HG02938 (cell line): ENCODE measurements at regions not wholly inside any gene's neighbourhood (a gene's known extent, or its start where the extent isn't known, plus 50 kb on each side); places are given as distances from the start of the nearest gene placed in this dataset.
"Not testable (repeated sequence)": the region's sequence is repeated elsewhere in the genome, so short reads cannot be mapped to it uniquely, and the experiment has no call there.

Source experiments
- ATAC-seq: cut with Tn5 transposase; IDR thresholded peaks from one replicate; pipeline ENCODE4 v1.9.1; 2021; ENCODE audit warnings: mild to moderate bottlenecking, moderate library complexity; ENCODE audit not compliant: unreplicated experiment

DNA sequence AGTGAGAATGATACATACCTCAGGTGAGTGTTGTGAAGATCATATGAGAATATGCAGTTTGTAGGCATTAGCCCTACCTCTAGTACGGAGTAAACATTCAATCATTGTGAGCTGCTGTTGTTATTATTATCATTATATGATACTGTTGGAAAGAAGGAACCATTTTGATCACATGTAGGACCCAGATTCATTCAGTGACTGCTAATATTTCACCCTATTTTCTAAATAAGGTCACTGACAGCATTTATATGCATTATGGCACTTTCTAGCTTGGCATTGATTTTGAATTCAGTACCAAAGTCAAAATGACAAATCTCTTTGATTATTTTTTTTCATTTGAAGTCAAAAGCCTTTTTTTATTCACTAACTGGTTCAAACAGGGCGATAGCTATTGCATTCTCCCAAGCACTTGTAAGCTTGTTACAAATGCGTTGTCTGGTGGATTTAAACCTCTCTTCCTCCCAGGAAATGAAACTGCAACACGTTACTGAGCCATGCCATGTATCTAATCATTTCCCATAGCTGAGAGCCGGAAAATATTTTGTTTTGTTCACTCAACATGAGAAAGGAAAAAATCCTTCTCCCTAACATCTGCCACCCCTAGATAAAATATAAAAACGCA, 320.8 kb upstream of the SGCD start:
- no peak for ATAC-seq

DNA sequence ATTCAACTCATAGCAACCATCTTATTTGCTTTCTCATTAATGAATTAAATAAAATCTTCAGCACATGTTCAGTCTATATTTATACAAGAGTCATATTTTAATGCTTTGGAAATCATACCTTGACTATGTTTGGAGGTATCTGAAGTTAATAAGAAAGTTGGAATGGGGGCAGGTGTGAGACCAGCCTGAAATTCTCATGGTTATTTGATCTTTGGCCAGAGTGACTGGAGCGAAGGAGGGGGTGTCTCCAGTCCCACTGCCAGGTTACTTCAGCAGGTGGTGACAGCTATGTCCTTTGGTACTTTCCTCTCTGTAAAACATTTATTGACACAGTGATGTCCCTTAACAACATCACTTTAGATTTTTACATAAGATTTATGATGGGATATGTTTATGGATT, 318.1 kb upstream of the SGCD start:
- no peak for ATAC-seq

DNA sequence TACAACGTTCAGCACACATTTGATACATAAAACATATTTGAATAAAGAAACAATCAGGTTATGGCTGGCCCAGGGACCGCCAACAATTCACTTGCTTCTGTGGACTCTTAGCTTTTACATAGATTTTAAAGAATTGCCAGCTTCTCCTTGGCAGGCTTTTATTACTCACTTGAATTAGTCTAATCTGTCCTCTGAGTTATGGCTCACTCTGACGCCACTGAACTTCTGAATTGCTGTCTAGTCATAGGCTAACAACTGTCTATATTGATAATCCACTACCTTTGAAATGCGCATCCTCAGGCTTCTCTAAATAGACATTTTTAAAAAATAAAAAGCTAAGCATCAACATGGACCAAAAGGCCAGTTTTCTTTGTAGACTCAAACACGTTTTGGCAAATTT, 317.4 kb upstream of the SGCD start:
- ATAC-seq = no peak

DNA sequence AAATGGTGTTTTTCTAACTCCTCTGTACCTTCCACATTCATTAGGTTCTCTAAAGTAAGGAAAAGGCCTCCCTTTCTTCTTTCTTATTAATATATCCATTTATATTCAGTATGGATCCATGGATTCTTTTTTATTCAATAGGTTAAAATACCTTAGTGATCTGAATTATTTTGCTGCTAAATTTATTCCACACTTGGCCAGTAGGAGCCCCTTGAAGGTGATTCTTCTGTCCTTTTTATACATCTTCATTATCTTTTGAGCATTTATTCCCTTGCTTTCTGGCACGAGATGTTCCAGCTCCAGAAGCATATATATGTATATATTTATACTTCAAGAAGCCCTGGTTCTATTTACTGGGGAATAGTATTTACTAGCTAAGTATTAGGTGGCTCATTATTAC, 311.8 kb upstream of the SGCD start:
- ATAC-seq = no peak

DNA sequence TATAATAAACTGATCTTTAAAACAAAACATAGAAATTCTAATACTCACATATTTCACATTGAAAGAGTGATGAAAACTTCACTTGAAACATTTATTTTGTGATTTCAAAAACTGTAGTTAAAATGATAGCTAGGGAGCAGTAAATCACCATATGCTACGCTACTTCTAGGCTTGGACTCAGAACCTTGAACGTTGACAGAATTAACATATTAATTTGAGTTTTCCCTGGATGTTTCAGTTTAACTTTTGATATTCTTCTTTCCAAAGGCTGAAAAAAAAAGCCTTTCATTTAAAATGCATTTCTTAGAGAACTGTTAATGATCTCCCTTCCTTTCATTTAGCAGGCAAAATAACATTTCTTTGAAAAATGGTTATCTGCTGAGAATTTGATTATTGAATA, 307.8 kb upstream of the SGCD start:
- no peak for ATAC-seq

DNA sequence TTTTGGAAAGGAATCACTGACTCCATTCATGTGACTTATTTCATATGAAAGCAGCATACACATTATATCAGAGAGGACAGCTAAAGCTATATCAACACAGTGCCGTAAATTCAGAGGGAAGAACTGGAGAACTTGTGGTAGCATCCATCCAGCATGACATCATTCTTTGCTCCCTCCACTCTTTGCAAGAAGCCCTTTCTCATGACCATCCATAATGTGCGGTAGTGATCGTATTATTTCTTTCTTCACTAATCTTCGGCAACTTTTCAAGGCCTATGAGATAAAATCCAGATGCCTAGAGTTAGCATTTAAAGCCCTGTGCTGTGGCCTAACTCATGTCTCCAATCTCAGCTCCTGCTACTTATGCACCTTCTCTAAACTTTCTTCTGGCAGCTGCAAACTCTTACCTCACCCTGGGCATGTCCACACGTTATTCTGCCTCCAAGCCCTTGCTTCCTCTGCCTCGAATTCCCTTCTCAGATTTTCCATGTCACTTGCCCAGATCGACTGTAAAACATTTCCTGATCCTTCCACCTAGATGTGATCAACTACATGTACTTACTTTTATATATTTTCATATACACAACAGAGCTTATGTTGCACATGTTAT, 307.3 kb upstream of the SGCD start:
- no peak for ATAC-seq

DNA sequence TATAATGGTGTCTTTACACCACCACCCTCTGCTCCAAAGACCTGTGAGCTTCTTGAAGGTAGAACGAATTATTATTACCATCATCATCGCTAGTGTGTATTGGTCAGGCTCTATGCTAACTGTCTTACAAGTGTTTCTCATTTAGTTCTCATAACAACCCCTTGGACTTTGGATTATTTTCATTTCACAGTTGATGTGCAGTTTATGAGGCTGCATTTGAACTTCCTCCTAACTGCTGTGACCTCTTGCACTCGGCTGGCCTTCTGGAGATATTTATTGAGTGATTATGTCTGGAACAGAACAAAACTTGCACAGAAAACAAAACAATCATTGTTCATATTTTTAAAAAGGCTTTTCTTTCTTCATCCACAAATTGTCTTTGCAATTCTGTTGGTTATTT, 306.3 kb upstream of the SGCD start:
- ATAC-seq = no peak

DNA sequence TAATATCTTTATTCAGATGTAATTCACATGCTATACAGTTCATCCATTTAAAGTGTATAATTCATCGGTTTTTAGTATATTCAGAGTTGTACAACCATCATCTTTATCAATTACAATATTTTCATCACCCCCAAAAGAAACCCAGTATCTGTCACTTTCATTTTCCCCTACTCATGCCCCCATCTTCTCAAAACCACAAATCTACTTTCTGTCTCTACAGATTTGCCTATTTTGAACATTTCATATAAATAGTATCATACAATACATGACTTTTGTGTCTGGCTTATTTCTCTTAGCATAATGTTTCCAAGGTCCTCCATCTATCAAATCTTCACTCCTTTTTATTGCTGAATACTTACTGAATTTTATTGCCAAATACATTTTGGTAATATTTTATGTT, 305.1 kb upstream of the SGCD start:
- no peak for ATAC-seq

DNA sequence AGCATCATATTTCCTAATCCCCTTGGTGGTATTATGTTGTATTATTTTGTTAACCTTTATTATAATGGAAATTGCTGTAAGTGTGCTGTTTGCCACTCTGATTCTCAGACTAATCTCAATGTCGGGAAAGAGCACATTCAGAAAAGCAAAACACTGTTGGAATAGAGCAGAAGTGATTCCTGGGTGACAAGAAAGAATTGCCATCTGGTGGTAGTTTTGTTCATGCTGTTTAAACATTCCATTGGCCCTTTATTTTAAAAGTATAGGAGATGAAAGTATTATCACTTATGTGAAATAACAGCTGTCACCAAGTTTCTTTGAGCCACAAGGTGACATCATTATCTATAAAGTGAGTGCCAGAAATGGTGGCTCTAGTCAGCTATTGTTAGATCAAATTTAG, 301.3 kb upstream of the SGCD start:
- ATAC-seq = no peak

DNA sequence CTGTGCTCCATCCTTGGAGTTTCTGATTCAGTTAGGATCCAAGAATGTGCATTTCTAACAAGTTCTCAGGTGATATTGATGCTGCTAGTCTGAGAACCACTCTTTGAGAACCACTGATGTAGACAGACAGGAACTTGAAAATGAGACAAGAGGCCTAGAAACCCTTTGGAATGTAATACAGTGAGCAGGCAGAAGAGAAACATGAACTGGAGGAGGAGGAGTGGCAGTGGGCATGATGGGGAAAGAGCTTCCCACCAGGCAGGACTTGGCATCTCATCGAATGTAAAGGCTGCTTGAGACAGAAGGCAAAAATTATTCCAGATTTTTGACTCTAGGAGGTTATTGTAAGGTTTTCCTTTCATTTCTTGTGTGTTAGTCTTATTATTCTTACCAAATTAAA, 295.8 kb upstream of the SGCD start:
- ATAC-seq = no peak

DNA sequence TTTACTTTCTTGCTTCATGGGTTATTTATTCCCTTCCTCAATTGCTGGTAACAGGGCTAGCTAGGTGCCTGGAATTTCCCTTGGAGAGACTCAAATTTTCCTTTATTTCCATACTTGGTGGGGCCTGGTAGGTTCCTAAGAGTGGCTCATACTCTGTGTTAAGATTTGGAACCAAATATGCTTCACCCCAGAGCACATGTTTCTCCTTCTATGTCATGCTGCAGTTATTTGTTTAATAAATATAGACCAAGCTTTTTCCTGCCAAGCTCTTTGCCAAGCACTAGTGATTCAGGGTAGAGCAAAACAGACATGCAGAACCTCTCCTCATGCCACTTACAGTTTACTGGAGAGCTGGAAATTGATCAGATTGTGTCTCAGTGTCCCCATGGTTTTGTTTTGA, 290.3 kb upstream of the SGCD start:
- no peak for ATAC-seq

DNA sequence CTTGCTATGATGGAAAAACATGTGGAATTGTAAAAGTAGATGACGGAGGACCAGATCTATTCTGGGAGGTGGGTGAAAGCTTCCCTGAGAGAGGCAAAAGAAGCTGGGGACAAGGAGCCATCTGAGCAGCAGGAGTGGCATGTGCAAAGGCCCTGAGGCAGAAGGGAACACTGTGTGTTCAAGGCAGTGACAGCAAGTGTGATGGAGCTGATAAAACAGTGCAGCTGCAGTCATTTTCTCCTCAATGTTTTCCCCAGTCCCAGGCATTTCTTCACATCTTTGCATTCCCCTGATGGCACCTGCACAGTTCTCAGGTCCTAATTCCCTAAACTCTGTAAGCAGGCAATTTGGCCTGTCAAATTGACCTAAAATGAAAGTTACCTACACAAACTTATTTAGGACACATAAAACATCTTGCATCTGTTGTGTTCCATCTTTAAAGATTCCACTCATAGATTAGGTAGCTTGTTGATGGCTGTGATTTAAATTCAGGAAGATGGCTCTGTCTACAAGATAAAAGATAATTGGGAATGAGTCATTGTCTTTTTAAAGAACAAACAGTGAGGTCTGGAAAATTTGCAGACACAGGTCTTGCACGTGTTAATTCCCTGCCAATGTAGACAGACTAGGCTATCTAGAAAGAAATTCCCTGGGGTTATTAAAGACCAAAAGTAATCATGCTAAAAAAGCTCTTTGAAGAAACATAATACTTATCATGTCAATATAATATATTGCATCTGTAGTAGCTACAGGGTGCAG, 289.6 kb upstream of the SGCD start:
- no peak for ATAC-seq

DNA sequence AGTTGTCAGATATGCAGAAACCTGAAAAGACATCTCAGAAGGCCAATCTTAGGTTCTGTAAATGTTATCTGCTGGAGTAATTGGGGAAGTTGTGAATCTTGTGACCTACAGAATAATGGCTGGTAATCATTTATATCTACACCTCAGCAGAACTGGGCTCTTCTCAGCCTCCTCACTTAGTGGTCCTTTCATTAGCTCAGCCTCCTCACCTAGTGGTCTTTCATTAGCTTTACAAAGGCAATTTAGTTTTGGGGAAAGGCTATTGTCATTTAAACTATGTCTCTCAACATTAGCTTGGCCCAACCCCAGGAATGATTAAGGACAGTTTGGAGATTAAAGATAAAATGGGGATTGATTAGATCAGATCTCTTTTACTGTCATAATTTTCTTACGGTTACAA, 284.2 kb upstream of the SGCD start:
- ATAC-seq = no peak

DNA sequence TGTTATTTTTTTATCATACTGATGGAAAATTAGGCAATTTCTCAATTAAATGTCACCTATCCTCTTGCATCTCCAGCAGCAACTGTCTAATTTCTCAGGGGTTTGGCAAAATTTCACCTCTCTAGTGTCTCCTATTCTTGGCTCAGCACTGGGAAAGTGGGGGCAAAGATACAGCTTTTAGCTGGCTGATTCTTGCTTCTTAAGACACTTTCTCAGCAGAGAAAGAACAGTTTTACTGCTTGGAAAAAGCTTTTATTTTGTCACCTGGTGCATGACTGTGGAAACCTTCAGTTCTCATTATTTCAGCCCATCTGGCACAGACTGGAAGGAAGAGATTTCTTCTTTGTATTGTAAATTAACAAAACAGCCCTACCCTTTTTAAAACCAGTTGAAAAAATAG, 283.6 kb upstream of the SGCD start:
- no peak for ATAC-seq

DNA sequence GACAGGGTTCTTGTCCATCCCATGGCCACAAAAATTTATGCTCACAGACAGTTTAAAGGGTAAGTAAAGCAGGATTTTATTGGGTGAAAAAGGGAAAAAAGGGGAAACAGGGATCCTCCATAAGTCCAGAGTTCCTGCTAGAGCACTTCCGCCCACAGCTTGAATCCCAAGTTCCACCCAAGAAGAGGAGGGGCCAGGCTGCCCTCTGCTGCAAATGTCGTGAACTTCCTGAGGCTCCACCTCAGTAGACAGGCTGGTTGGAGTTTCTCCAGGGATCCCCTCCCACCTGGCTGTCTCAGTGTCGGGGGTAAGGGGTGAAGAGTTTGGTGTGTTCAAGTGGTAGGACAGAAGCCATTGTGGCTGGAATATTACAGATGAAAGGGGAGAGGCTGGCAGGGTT, 275.0 kb upstream of the SGCD start:
- ATAC-seq = no peak

DNA sequence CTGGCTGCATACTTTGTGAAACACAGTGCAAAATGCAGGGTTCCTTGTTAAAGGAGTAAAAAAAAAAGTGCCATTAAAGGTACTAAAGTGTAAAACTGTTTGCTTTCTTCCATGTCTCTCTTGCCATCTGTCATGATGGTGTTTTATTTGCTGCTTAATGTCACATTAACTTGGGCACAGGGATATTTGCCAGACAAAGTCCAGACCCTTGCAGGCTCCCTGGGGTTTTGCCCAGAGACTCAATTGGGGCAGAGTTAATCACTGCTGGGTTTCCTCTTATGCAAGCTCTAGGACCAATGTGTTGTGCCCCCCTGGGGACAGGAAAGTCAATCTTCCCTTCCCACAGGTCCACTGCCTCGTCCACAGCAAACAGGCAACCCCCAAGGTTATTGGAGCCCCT, 274.3 kb upstream of the SGCD start:
- no peak for ATAC-seq

DNA sequence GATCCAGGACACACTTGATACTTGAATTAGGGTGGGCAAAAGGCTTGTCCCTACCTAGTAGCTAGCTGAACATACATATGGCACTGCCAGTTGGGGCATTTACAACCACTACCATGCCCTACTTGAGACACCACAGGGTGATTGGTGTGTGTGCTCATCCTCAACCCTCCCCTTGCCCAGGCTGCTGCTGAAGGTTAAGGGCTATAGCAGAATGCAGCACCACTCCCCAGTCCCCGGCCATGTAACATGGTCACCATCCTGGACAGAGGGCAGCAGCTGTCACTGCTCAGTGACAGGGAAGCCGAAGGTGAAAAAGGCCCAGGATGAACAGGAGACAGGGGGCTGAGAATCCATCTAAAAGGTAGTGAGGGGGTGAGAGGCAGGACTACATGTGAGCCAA, 273.9 kb upstream of the SGCD start:
- no peak for ATAC-seq

DNA sequence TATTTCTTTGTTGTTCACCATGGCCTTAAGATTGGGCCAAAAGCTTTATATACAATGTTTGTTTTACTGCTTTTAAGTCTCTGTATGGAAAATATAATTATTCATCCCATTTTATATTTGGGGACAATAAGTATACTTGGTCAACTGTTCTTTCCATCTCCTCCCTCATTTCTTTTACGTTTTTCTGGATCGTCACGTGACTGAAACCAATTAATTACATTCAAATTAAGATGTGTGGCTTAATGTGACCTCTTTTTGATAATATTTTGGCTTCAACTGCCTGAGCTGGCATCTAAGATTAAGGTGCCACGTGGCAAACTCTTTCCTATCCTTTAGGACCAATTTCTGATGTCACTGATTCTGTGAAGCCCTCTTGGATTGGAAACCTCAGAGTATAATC, 250.1 kb upstream of the SGCD start:
- ATAC-seq = no peak

DNA sequence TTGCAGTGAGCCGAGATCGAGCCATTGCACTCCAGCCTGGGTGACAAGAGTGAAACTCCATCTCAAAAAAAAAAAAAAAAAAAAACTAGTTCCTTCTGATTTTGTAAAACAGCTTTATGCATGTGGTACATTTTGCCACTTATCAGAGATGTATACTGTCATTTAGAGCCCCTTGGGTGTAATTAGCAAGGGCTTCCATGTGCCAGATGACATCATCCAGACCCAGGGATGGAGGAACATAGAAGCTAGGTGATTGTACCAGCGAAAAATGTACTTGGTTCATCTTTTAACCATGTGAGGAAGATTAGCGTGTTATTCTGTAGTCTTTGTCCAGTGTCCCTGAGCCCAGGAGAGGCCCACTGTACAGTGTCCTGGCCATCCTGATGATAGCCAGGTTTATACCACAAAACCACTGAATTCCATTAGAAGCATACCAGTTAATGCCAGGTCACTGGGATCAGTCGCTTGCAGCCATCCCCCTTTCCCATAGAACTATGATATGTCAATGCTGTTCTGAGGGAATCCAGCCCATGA, 239.3 kb upstream of the SGCD start:
- no peak for ATAC-seq

DNA sequence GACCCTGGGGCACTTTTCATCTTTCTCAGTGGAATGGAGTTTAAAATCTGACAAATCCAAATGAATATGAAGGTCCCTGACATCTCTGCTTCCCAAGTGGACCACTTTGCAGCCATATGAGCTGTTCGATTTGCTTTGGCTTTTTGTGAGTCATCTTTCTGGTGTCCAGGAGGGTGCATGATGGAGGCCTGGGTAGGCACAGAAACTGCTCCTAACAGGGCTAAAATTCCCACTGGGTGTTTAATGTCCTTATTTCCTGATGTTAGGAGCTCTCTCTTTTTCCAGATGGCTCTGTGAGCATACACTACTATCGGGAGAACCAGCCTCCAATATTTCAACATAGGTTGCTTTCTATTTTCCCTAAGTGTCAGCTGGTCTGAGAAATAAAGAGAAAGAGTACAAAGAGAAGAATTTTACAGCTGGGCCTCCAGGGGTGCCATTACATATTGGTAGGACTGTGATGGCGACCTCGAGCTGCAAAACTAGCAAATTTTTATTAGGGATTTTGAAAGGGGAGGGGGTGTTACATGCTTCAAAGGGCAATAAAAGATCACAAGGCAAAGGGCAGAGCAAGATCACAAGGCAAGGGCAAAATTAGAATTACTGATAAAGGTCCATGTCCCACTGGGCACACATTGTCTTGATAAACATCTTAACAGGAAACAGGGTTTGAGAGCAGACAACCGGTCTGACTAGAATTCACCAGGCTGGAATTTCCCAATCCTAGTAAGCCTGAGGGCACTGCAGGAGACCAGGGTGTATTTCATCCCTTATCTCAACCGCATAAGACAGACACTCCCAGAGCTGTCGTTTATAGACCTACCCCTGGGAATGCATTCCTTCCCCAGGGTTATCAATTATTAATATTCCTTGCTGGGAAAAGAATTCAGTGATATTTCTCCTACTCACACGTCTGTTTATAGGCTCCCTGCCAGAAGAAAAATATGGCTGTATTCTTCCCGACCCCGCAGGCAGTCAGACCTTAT, 236.7 kb upstream of the SGCD start:
- not testable (repeated sequence) for ATAC-seq

DNA sequence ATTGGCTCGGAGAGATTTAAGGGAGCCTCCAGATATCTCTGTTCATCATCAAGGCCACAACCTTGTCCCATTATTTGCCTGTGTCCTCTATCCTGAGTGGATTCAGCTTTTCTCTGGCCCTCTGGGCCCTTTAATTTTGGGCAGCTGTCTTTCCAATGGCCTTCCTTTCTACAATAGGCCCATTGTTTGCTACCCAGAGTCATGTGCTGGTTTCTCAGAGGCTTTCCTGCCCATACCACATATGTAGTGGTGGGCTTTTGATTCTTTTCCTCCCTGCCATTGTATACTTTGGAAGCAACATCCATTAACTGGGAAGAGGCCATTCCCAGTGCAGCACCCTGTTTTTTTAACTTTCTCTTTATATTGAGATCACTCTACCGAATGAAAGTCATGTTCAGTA, 233.9 kb upstream of the SGCD start:
- ATAC-seq = no peak
